ENCODE measurements at regions not wholly inside any gene's neighbourhood (a gene's known extent, or its start where the extent isn't known, plus 50 kb on each side); places are given as distances from the start of the nearest gene placed in this dataset.

DNA sequence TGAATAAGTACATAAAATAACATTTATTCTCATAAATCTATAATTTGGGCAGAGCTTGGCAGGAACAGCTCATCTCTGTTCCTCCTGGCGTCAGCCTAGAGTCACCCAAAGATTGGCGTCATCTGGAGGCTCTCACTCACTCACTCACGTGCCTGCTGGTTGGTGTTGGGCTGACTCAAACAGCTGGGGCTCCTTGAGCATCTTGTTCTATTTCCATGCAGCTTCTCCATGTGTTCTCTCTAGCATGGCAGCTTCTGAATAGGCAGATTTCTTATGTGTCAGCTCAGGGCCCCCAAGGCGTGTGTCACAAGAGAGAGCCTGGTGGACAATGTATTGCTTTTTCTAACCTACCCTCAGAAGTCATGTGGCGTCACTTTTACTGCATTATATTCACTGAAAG, 70.6 kb upstream of the RAB3GAP2 start:
- no peaks in the 10 kb centered on the region for H3K36me3 Mint-ChIP-seq
- ChIA-PET POLR2A (no interaction called here), CTCF (no interaction called here)
- H3K27me3 Mint-ChIP-seq, result no peaks in the 10 kb centered on the region
- intact Hi-C loops (cut with micrococcal nuclease), result no loop called here
- H3K4me1 Mint-ChIP-seq (ENCODE audit: low read depth), result no peaks in the 10 kb centered on the region
- H3K9me3 Mint-ChIP-seq, result no peaks in the 10 kb centered on the region
- H3K27ac Mint-ChIP-seq, result no peak overlapping the region
- H3K4me3 Mint-ChIP-seq, result no peak overlapping the region
- DNase-seq, result no peak

DNA sequence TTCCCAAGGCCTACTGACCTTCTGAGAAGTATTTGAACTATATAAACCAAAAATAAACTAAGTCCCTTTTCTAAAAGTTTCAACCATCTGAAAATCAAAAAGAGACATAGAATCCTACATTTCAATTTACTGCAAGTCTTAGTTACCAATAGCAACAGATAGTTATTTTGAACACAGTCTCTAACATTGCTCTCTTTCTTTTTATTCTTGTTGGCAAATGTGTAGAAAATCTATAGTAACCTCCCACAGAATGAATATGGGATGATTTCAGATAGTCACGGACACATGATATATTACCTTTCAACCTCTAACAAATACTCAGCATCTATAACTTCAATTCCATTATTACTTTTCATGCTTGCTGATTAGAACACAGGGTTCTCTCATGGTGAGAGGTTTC, 68.9 kb upstream of the RAB3GAP2 start:
- Mint-ChIP-seq H3K27me3 (no peaks in the 10 kb centered on the region), H3K27ac (no peak overlapping the region), H3K4me1 (ENCODE audit: low read depth) (no peaks in the 10 kb centered on the region), H3K36me3 (no peaks in the 10 kb centered on the region), H3K4me3 (no peak overlapping the region), H3K9me3 (no peaks in the 10 kb centered on the region)
- ChIA-PET CTCF (no interaction called here), POLR2A (no interaction called here)
- intact Hi-C loops (cut with micrococcal nuclease), result no loop called here
- no peak for DNase-seq

DNA sequence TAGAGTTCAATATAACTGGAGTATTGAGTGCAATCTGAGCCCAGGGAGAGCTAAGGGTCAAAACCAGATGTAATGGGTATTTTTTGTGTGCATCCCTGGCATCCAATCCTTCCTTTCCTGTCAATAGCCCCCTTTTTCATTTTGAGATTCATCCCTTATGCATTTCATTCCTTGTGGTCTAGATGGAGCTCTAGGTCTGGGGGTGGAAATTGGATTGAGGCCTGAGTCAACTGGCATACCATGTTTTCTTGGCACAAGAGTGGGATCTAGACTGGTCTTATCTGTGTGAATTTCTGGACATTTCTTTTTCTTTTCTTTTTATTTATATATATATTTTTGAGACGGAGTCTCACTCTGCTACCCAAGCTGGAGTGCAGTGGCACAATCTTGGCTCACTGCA, 67.3 kb upstream of the RAB3GAP2 start:
- intact Hi-C loops (cut with micrococcal nuclease), result loop anchor here (5.0 kb wide), 1 partner anchor 48 kb away; no protein-coding TSS in a partner anchor
- Mint-ChIP-seq H3K4me3 (no peak overlapping the region), H3K27ac (no peak overlapping the region), H3K9me3 (no peaks in the 10 kb centered on the region), H3K27me3 (no peaks in the 10 kb centered on the region), H3K36me3 (no peaks in the 10 kb centered on the region), H3K4me1 (ENCODE audit: low read depth) (no peaks in the 10 kb centered on the region)
- CTCF ChIA-PET, result no interaction called here
- no peak for DNase-seq
- POLR2A ChIA-PET, result no interaction called here

DNA sequence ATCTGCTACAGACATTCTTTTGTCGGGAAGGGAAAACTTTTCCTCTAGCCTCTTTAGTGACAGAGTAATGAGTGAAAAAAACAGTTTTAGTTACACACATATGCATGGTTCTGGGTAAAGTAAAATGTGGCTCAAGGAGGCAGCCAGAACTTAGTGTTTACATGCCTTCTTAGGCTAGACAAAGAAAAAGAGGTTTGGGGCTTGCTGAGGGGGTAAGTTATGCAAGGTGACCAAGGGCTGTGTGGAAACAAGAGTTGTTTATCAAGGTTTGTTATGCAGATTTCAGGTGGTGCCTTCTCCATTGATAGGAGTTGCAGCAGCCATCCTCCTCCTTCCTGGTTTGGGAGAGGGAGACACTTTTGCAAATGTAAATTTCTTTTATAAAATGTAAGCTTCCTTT, 66.5 kb upstream of the RAB3GAP2 start:
- H3K4me1 Mint-ChIP-seq (ENCODE audit: low read depth), result no peaks in the 10 kb centered on the region
- H3K36me3 Mint-ChIP-seq, result no peaks in the 10 kb centered on the region
- no peak for DNase-seq
- no peaks in the 10 kb centered on the region for H3K27me3 Mint-ChIP-seq
- H3K4me3 Mint-ChIP-seq, result no peak overlapping the region
- H3K27ac Mint-ChIP-seq, result no peak overlapping the region
- ChIA-PET POLR2A (no interaction called here), CTCF (no interaction called here)
- H3K9me3 Mint-ChIP-seq, result no peaks in the 10 kb centered on the region
- intact Hi-C loops (cut with micrococcal nuclease), result loop anchor here (5.0 kb wide), 1 partner anchor 49 kb away; no protein-coding TSS in a partner anchor

DNA sequence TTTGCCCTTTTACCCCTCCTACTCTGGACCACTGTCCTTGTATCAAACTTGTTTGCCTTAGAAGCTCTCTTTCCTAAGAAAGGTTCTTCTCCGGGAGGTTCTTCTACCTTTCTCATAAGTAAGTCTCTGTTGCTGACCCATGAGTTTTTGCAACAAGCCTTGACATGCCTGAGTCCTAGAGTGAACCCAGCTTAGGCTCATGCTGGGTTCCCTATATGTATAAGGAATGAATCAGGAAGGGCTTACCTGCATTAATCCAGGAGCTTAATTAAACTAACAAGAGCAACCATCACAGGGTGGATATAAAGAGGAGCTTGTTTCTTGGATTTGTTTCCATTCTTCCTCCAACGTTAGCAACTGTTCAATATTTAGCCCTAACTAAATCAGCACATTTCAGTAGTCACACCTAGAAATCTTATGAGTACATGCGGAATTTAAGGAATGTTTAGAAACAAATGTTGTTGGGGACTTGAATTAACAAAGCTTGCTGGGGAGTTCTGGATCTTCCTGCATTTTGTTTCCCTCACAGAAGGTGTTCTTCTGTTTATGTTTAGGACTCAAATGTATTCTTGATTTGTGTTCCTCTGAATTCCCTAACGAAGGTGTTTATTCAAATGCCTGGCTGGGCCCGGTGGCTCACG, 64.3 kb upstream of the RAB3GAP2 start:
- DNase-seq, result no peak
- Mint-ChIP-seq H3K4me3 (no peak overlapping the region), H3K27ac (no peak overlapping the region), H3K9me3 (no peaks in the 10 kb centered on the region), H3K27me3 (no peaks in the 10 kb centered on the region), H3K4me1 (ENCODE audit: low read depth) (no peaks in the 10 kb centered on the region), H3K36me3 (no peaks in the 10 kb centered on the region)
- intact Hi-C loops (cut with micrococcal nuclease), result loop anchor here (5.0 kb wide), 1 partner anchor 51 kb away; no protein-coding TSS in a partner anchor
- POLR2A ChIA-PET, result no interaction called here
- CTCF ChIA-PET, result interaction anchor here (0.6 kb wide), 1 partner anchor 338 kb away, joined by 3 read pairs; no protein-coding TSS in a partner anchor

DNA sequence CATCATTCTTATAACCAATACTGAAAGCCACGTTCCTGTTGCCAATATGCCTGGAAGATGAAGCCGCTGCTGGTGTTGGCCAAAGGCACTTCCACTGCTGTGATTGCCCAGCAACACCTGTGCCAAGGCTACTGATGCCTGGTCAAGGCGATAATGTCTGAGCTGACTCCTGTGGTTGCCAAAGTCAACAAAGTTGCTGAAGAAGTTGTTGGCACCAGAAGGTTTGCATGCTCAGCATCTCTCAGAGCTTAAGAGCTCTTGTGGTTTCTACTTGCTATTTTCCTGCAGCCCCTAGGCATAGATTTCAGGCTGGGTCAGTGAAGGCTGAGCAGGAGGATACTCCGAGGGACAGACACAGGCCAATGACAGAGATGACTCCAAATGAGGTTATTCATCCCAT, 63.4 kb upstream of the RAB3GAP2 start:
- DNase-seq, result no peak
- CTCF ChIA-PET, result no interaction called here
- Mint-ChIP-seq H3K4me1 (ENCODE audit: low read depth) (no peaks in the 10 kb centered on the region), H3K27ac (no peak overlapping the region), H3K9me3 (no peaks in the 10 kb centered on the region), H3K27me3 (no peaks in the 10 kb centered on the region), H3K36me3 (no peaks in the 10 kb centered on the region), H3K4me3 (no peak overlapping the region)
- intact Hi-C loops (cut with micrococcal nuclease), result loop anchor here (5.0 kb wide), 1 partner anchor 52 kb away; no protein-coding TSS in a partner anchor
- POLR2A ChIA-PET, result no interaction called here

DNA sequence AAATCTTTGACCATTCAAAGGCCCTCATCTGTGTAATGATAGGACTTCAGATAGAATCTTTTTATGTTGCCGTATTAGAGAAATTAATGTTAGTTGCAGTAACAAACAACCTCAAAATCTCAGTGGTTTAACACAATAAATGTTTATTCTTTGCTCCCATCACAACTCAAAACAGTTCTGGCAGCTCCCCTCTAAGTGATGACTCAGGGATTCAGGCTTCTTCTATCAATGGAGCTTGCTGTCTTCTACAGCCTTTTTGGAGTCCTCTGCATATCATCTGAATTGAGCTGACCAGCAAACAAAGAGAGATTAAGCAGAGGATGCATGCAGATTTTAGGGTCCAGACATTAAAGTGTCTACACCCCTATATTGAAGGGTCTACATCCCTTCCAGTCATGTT, 59.1 kb upstream of the RAB3GAP2 start:
- CTCF ChIA-PET, result no interaction called here
- POLR2A ChIA-PET, result no interaction called here
- intact Hi-C loops (cut with micrococcal nuclease), result no loop called here
- H3K9me3 Mint-ChIP-seq, result no peaks in the 10 kb centered on the region
- no peaks in the 10 kb centered on the region for H3K27me3 Mint-ChIP-seq
- DNase-seq, result no peak
- no peak overlapping the region for H3K27ac Mint-ChIP-seq
- no peak overlapping the region for H3K4me3 Mint-ChIP-seq
- no peaks in the 10 kb centered on the region for H3K4me1 Mint-ChIP-seq (ENCODE audit: low read depth)
- H3K36me3 Mint-ChIP-seq, result no peaks in the 10 kb centered on the region

DNA sequence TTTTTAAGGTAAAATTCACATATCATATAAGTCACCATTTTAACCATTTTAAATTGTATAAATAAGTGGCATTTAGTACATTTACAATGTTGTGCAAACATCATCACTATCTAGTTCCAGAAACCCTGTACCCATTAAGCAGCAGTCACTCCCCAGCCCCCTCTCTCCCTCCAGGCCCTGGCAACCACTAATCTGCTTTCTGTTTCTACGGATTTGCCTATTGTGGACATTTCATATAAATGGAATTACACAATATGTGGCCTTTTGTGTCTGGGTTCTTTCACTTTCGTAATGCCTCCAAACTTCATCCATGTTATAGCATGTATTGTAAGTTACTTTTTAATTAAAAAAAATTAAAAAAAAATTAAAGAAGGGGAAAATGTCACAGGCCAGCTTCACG, 58.0 kb upstream of the RAB3GAP2 start:
- H3K27ac Mint-ChIP-seq, result no peak overlapping the region
- DNase-seq, result no peak
- no peak overlapping the region for H3K4me3 Mint-ChIP-seq
- intact Hi-C loops (cut with micrococcal nuclease), result no loop called here
- ChIA-PET CTCF (interaction anchor here (0.6 kb wide), 1 partner anchor 292 kb away, joined by 3 read pairs; no protein-coding TSS in a partner anchor), POLR2A (no interaction called here)
- H3K9me3 Mint-ChIP-seq, result no peaks in the 10 kb centered on the region
- no peaks in the 10 kb centered on the region for H3K4me1 Mint-ChIP-seq (ENCODE audit: low read depth)
- H3K27me3 Mint-ChIP-seq, result peaks cover 2% of the 10 kb centered on the region
- no peaks in the 10 kb centered on the region for H3K36me3 Mint-ChIP-seq

DNA sequence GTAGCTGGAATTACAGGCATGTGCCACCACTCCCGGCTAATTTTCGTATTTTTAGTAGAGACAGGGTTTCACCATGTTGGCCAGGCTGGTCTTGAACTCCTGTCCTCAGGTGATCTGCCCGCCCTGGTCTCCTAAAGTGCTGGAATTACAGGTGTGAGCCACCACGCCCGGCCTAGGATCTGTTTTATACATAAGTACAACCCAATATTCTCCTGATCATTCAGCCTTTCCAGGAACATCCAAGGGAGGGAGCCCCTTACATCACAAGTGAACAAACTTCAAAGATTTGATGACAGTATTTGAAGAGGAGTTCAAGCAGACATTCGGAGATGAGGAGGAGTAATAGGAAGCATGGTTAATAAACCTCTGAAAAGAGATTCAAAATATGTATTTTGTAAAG, 54.9 kb upstream of the RAB3GAP2 start:
- CTCF ChIA-PET, result no interaction called here
- Mint-ChIP-seq H3K27ac (no peak overlapping the region), H3K9me3 (no peaks in the 10 kb centered on the region), H3K27me3 (peaks cover 4% of the 10 kb centered on the region), H3K4me3 (no peak overlapping the region), H3K4me1 (ENCODE audit: low read depth) (no peaks in the 10 kb centered on the region), H3K36me3 (no peaks in the 10 kb centered on the region)
- no peak for DNase-seq
- intact Hi-C loops (cut with micrococcal nuclease), result no loop called here
- POLR2A ChIA-PET, result no interaction called here

DNA sequence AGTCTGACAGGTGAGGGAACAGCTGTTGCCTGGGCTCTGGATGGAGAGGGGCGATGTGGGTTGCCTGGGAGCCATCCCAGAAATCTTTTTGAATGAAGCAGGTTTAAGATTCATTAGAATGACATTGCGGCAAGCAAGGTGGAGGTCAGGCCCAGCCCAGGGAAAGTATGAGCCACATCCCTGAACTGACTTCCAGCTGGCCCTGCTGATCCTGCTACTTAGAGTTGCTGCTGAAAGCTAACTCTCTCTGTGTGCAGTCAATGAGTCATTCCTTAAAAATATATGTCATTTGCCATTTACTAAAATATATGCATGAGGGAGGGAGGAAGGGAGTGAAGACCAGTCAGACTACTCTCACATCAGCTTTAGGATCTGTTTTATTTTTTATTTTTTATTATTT, 54.3 kb upstream of the RAB3GAP2 start:
- Mint-ChIP-seq H3K27ac (no peak overlapping the region), H3K27me3 (peaks cover 6% of the 10 kb centered on the region), H3K4me3 (no peak overlapping the region), H3K4me1 (ENCODE audit: low read depth) (no peaks in the 10 kb centered on the region), H3K36me3 (no peaks in the 10 kb centered on the region), H3K9me3 (no peaks in the 10 kb centered on the region)
- POLR2A ChIA-PET, result no interaction called here
- intact Hi-C loops (cut with micrococcal nuclease), result no loop called here
- DNase-seq, result no peak
- CTCF ChIA-PET, result no interaction called here

DNA sequence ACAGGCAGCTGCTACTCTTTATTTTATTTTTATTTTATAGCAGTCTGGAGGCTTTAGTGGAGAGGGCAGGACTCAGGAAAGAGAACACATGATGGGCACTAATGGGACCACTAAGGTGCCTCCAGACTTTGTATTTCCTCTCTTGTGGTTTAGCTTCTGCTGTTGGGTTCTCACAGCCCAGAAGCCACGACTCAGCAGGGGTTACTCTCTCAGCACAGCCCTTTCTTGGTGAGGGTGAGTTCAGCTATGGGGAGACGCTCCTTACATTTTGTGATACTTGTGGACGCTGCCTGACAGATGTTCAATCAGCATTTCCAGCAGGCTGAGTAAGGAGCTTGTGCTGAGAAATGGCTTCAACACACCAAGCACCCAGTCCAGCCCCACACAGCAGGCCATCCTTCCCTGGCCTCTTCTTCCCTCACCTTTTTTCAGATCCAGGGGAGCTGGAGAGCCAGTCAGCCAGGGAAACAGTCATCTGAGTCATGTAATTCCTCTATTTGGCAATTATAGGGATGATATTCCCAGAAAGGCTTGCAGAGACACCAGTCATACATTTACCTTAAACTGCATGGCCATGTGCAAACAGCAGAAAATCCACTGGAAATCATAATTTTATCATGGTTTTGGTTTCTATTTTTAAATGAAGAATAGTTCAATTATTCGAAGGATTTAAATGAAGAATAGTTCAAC, 53.2 kb upstream of the RAB3GAP2 start:
- Mint-ChIP-seq H3K27ac (no peak overlapping the region), H3K4me3 (no peak overlapping the region), H3K9me3 (no peaks in the 10 kb centered on the region), H3K27me3 (peaks cover 6% of the 10 kb centered on the region), H3K4me1 (ENCODE audit: low read depth) (no peaks in the 10 kb centered on the region), H3K36me3 (no peaks in the 10 kb centered on the region)
- CTCF ChIA-PET, result no interaction called here
- no peak for DNase-seq
- intact Hi-C loops (cut with micrococcal nuclease), result no loop called here
- POLR2A ChIA-PET, result no interaction called here

DNA sequence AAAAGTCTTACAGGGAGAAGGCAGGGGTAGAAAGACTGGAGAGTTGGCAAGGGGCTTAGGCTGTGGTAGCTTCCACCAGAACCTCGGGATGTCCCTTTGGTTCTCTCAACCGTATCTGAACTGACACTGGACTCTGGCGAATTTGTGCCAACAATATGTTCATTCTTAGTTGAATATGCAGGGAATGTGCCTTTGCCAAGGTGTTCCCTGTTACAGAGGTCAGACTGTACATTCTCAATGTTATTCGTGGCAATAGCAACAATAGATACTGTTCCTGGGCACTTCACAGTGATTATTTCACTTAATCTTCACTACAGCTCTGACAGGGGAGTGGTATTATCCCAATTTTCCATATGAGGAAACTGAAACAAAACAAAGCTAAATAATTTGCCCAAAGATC, 51.5 kb upstream of the RAB3GAP2 start:
- CTCF ChIA-PET, result interaction anchor here (1.2 kb wide), 1 partner anchor 9 kb away, joined by 3 read pairs; no protein-coding TSS in a partner anchor
- no peak for DNase-seq
- no peaks in the 10 kb centered on the region for H3K36me3 Mint-ChIP-seq
- no peak overlapping the region for H3K27ac Mint-ChIP-seq
- POLR2A ChIA-PET, result no interaction called here
- H3K27me3 Mint-ChIP-seq, result peaks cover 6% of the 10 kb centered on the region
- no peak overlapping the region for H3K4me3 Mint-ChIP-seq
- intact Hi-C loops (cut with micrococcal nuclease), result no loop called here
- H3K4me1 Mint-ChIP-seq (ENCODE audit: low read depth), result no peaks in the 10 kb centered on the region
- H3K9me3 Mint-ChIP-seq, result no peaks in the 10 kb centered on the region

DNA sequence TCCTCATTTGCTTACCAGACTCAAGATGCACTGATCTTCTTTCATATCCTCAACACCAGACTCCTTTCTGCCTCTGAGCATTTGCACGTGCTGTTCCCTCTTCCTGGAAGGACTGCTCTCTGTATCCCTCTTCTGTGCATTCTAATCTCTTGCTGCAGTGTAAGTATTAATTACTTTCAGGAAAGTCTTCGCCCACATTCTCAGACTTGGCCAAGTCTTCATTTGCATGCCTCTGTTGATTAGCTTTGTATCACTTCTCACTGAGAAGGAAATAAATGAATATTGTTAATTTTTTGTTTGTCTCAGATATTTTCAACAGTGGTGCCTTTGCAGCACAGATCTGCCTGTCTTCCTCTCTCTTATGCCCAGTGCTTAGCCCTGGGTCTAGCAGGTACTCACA, 50.3 kb upstream of the RAB3GAP2 start:
- intact Hi-C loops (cut with micrococcal nuclease), result no loop called here
- H3K4me1 Mint-ChIP-seq (ENCODE audit: low read depth), result no peaks in the 10 kb centered on the region

More for the DNA sequence above, 50.3 kb upstream of the RAB3GAP2 start:
- peaks cover 6% of the 10 kb centered on the region for H3K27me3 Mint-ChIP-seq
- H3K36me3 Mint-ChIP-seq, result no peaks in the 10 kb centered on the region
- no peak for DNase-seq
- H3K9me3 Mint-ChIP-seq, result no peaks in the 10 kb centered on the region
- H3K27ac Mint-ChIP-seq, result no peak overlapping the region
- H3K4me3 Mint-ChIP-seq, result no peak overlapping the region
- ChIA-PET CTCF (no interaction called here), POLR2A (no interaction called here)

Data from activated CD4-positive, alpha-beta memory T cell treated with anti-CD3 and anti-CD28 coated beads for 36 hours (primary cell).